ENCODE measurements at regions not wholly inside any gene's neighbourhood (a gene's known extent, or its start where the extent isn't known, plus 50 kb on each side); places are given as distances from the start of the nearest gene placed in this dataset.

GRCh38 chr7:10799475-10799874 lies 174.2 kb upstream of the PHF14 start:
- H4K20me1 ChIP-seq (ENCODE audit: insufficient read depth, low read depth, low read length): no peaks in the 10 kb centered on the region
- no peak overlapping the region for H3K4me3 ChIP-seq (ENCODE audit: low read length)
- no peak overlapping the region for H3K9ac ChIP-seq (ENCODE audit: low read length)
- DNase-seq: no peak
- no peak overlapping the region for H3K27ac ChIP-seq (ENCODE audit: low read length)
- no peaks in the 10 kb centered on the region for H3K9me2 ChIP-seq (replicated peaks; ENCODE audit: insufficient read depth, low read length)
- H3K4me1 ChIP-seq (ENCODE audit: low read length): no peaks in the 10 kb centered on the region
- no peaks in the 10 kb centered on the region for H3K36me3 ChIP-seq (ENCODE audit: insufficient read depth, low read length)
- H3K4me2 ChIP-seq (ENCODE audit: low read depth, low read length, poor library complexity, severe bottlenecking): no peak overlapping the region
- H3K27me3 ChIP-seq (ENCODE audit: low read length): no peaks in the 10 kb centered on the region
- H3K79me2 ChIP-seq (ENCODE audit: low read length): no peaks in the 10 kb centered on the region
- no peaks in the 10 kb centered on the region for H3K9me3 ChIP-seq (ENCODE audit: low read length)
- no peak overlapping the region for H2AFZ ChIP-seq (ENCODE audit: low read length)

- DNase-seq: no peak
- H3K27me3 ChIP-seq (ENCODE audit: low read length): no peaks in the 10 kb centered on the region
- no peak overlapping the region for H3K4me2 ChIP-seq (ENCODE audit: low read depth, low read length, poor library complexity, severe bottlenecking)
- H3K9me2 ChIP-seq (replicated peaks; ENCODE audit: insufficient read depth, low read length): no peaks in the 10 kb centered on the region
- no peak overlapping the region for H3K27ac ChIP-seq (ENCODE audit: low read length)
- no peak overlapping the region for H2AFZ ChIP-seq (ENCODE audit: low read length)
- H3K9me3 ChIP-seq (ENCODE audit: low read length): no peaks in the 10 kb centered on the region
- H3K79me2 ChIP-seq (ENCODE audit: low read length): no peaks in the 10 kb centered on the region
- H3K9ac ChIP-seq (ENCODE audit: low read length): no peak overlapping the region
- no peaks in the 10 kb centered on the region for H3K4me1 ChIP-seq (ENCODE audit: low read length)
- H3K36me3 ChIP-seq (ENCODE audit: insufficient read depth, low read length): no peaks in the 10 kb centered on the region
- no peaks in the 10 kb centered on the region for H4K20me1 ChIP-seq (ENCODE audit: insufficient read depth, low read depth, low read length)
- no peak overlapping the region for H3K4me3 ChIP-seq (ENCODE audit: low read length)
These were observed 171.7 kb upstream of the PHF14 start for GRCh38 chr7:10802011-10802410.

- Histone ChIP-seq H2AFZ (ENCODE audit: low read length) (no peak overlapping the region), H3K4me1 (ENCODE audit: low read length) (no peaks in the 10 kb centered on the region)
- no peak for DNase-seq
These were observed 171.1 kb upstream of the PHF14 start for GRCh38 chr7:10802526-10802925.

GRCh38 chr7:10803720-10804119 lies 170.0 kb upstream of the PHF14 start:
- no peak overlapping the region for H3K4me2 ChIP-seq (ENCODE audit: low read depth, low read length, poor library complexity, severe bottlenecking)
- H3K9ac ChIP-seq (ENCODE audit: low read length): no peak overlapping the region
- no peak overlapping the region for H3K4me3 ChIP-seq (ENCODE audit: low read length)
- no peaks in the 10 kb centered on the region for H3K27me3 ChIP-seq (ENCODE audit: low read length)
- H3K9me2 ChIP-seq (replicated peaks; ENCODE audit: insufficient read depth, low read length): no peaks in the 10 kb centered on the region
- H3K9me3 ChIP-seq (ENCODE audit: low read length): no peaks in the 10 kb centered on the region
- H3K36me3 ChIP-seq (ENCODE audit: insufficient read depth, low read length): no peaks in the 10 kb centered on the region
- no peaks in the 10 kb centered on the region for H3K79me2 ChIP-seq (ENCODE audit: low read length)
- no peak for DNase-seq
- no peak overlapping the region for H2AFZ ChIP-seq (ENCODE audit: low read length)
- H3K4me1 ChIP-seq (ENCODE audit: low read length): no peaks in the 10 kb centered on the region
- H4K20me1 ChIP-seq (ENCODE audit: insufficient read depth, low read depth, low read length): no peaks in the 10 kb centered on the region
- H3K27ac ChIP-seq (ENCODE audit: low read length): no peak overlapping the region

More at GRCh38 chr7:10802526-10802925, 171.1 kb upstream of the PHF14 start:
- no peaks in the 10 kb centered on the region for H3K9me3 ChIP-seq (ENCODE audit: low read length)
- no peaks in the 10 kb centered on the region for H3K36me3 ChIP-seq (ENCODE audit: insufficient read depth, low read length)
- H3K4me2 ChIP-seq (ENCODE audit: low read depth, low read length, poor library complexity, severe bottlenecking): no peak overlapping the region
- H3K4me3 ChIP-seq (ENCODE audit: low read length): no peak overlapping the region
- no peaks in the 10 kb centered on the region for H3K9me2 ChIP-seq (replicated peaks; ENCODE audit: insufficient read depth, low read length)
- no peak overlapping the region for H3K27ac ChIP-seq (ENCODE audit: low read length)
- no peaks in the 10 kb centered on the region for H3K27me3 ChIP-seq (ENCODE audit: low read length)
- no peak overlapping the region for H3K9ac ChIP-seq (ENCODE audit: low read length)
- no peaks in the 10 kb centered on the region for H3K79me2 ChIP-seq (ENCODE audit: low read length)
- no peaks in the 10 kb centered on the region for H4K20me1 ChIP-seq (ENCODE audit: insufficient read depth, low read depth, low read length)

GRCh38 chr7:10804770-10805169 lies 168.9 kb upstream of the PHF14 start:
- Histone ChIP-seq H3K27ac (ENCODE audit: low read length) (no peak overlapping the region), H3K9me2 (replicated peaks; ENCODE audit: insufficient read depth, low read length) (no peaks in the 10 kb centered on the region), H3K9me3 (ENCODE audit: low read length) (no peaks in the 10 kb centered on the region), H3K4me2 (ENCODE audit: low read depth, low read length, poor library complexity, severe bottlenecking) (no peak overlapping the region), H3K4me3 (ENCODE audit: low read length) (no peak overlapping the region), H3K9ac (ENCODE audit: low read length) (no peak overlapping the region), H3K4me1 (ENCODE audit: low read length) (no peaks in the 10 kb centered on the region), H3K36me3 (ENCODE audit: insufficient read depth, low read length) (no peaks in the 10 kb centered on the region), H2AFZ (ENCODE audit: low read length) (no peak overlapping the region), H4K20me1 (ENCODE audit: insufficient read depth, low read depth, low read length) (no peaks in the 10 kb centered on the region), H3K27me3 (ENCODE audit: low read length) (no peaks in the 10 kb centered on the region), H3K79me2 (ENCODE audit: low read length) (no peaks in the 10 kb centered on the region)
- DNase-seq: no peak

- no peak overlapping the region for H3K9ac ChIP-seq (ENCODE audit: low read length)
- H3K4me3 ChIP-seq (ENCODE audit: low read length): no peak overlapping the region
- no peak overlapping the region for H3K4me2 ChIP-seq (ENCODE audit: low read depth, low read length, poor library complexity, severe bottlenecking)
- H3K4me1 ChIP-seq (ENCODE audit: low read length): peaks cover 4% of the 10 kb centered on the region
- no peak overlapping the region for H2AFZ ChIP-seq (ENCODE audit: low read length)
- no peak overlapping the region for H3K27ac ChIP-seq (ENCODE audit: low read length)
- H4K20me1 ChIP-seq (ENCODE audit: insufficient read depth, low read depth, low read length): no peaks in the 10 kb centered on the region
- DNase-seq: no peak
- H3K79me2 ChIP-seq (ENCODE audit: low read length): no peaks in the 10 kb centered on the region
- H3K36me3 ChIP-seq (ENCODE audit: insufficient read depth, low read length): no peaks in the 10 kb centered on the region
- H3K9me3 ChIP-seq (ENCODE audit: low read length): no peaks in the 10 kb centered on the region
- H3K9me2 ChIP-seq (replicated peaks; ENCODE audit: insufficient read depth, low read length): no peaks in the 10 kb centered on the region
- H3K27me3 ChIP-seq (ENCODE audit: low read length): no peaks in the 10 kb centered on the region
These were observed 158.1 kb upstream of the PHF14 start for GRCh38 chr7:10815546-10815945.

- Histone ChIP-seq H3K4me2 (ENCODE audit: low read depth, low read length, poor library complexity, severe bottlenecking) (no peak overlapping the region), H3K9ac (ENCODE audit: low read length) (no peak overlapping the region), H3K27ac (ENCODE audit: low read length) (no peak overlapping the region), H3K9me3 (ENCODE audit: low read length) (no peaks in the 10 kb centered on the region), H3K79me2 (ENCODE audit: low read length) (no peaks in the 10 kb centered on the region), H2AFZ (ENCODE audit: low read length) (no peak overlapping the region), H3K36me3 (ENCODE audit: insufficient read depth, low read length) (no peaks in the 10 kb centered on the region), H3K27me3 (ENCODE audit: low read length) (no peaks in the 10 kb centered on the region), H3K9me2 (replicated peaks; ENCODE audit: insufficient read depth, low read length) (no peaks in the 10 kb centered on the region), H4K20me1 (ENCODE audit: insufficient read depth, low read depth, low read length) (no peaks in the 10 kb centered on the region), H3K4me3 (ENCODE audit: low read length) (no peak overlapping the region), H3K4me1 (ENCODE audit: low read length) (peaks cover 3% of the 10 kb centered on the region; the same call in 1 of the 2 replicates)
- DNase-seq: no peak
These were observed 152.5 kb upstream of the PHF14 start for GRCh38 chr7:10821156-10821555.

GRCh38 chr7:10824154-10824553 lies 149.5 kb upstream of the PHF14 start:
- H2AFZ ChIP-seq (ENCODE audit: low read length): no peak overlapping the region
- H3K9me3 ChIP-seq (ENCODE audit: low read length): no peaks in the 10 kb centered on the region
- DNase-seq: no peak
- no peaks in the 10 kb centered on the region for H4K20me1 ChIP-seq (ENCODE audit: insufficient read depth, low read depth, low read length)
- no peaks in the 10 kb centered on the region for H3K79me2 ChIP-seq (ENCODE audit: low read length)
- H3K27ac ChIP-seq (ENCODE audit: low read length): no peak overlapping the region
- no peaks in the 10 kb centered on the region for H3K36me3 ChIP-seq (ENCODE audit: insufficient read depth, low read length)
- no peaks in the 10 kb centered on the region for H3K27me3 ChIP-seq (ENCODE audit: low read length)
- no peak overlapping the region for H3K4me3 ChIP-seq (ENCODE audit: low read length)
- no peak overlapping the region for H3K9ac ChIP-seq (ENCODE audit: low read length)
- H3K4me1 ChIP-seq (ENCODE audit: low read length): peaks cover 3% of the 10 kb centered on the region; the same call in 1 of the 2 replicates
- no peak overlapping the region for H3K4me2 ChIP-seq (ENCODE audit: low read depth, low read length, poor library complexity, severe bottlenecking)
- no peaks in the 10 kb centered on the region for H3K9me2 ChIP-seq (replicated peaks; ENCODE audit: insufficient read depth, low read length)

- no peaks in the 10 kb centered on the region for H3K36me3 ChIP-seq (ENCODE audit: insufficient read depth, low read length)
- H3K27me3 ChIP-seq (ENCODE audit: low read length): no peaks in the 10 kb centered on the region
- H3K9me2 ChIP-seq (replicated peaks; ENCODE audit: insufficient read depth, low read length): no peaks in the 10 kb centered on the region
- no peak overlapping the region for H3K4me3 ChIP-seq (ENCODE audit: low read length)
- H2AFZ ChIP-seq (ENCODE audit: low read length): no peak overlapping the region
- H3K9ac ChIP-seq (ENCODE audit: low read length): no peak overlapping the region
- no peaks in the 10 kb centered on the region for H3K79me2 ChIP-seq (ENCODE audit: low read length)
- no peaks in the 10 kb centered on the region for H3K4me1 ChIP-seq (ENCODE audit: low read length)
- H4K20me1 ChIP-seq (ENCODE audit: insufficient read depth, low read depth, low read length): no peaks in the 10 kb centered on the region
- H3K9me3 ChIP-seq (ENCODE audit: low read length): no peaks in the 10 kb centered on the region
- H3K4me2 ChIP-seq (ENCODE audit: low read depth, low read length, poor library complexity, severe bottlenecking): no peak overlapping the region
- no peak overlapping the region for H3K27ac ChIP-seq (ENCODE audit: low read length)
- DNase-seq: no peak
These were observed 135.4 kb upstream of the PHF14 start for GRCh38 chr7:10838228-10838627.

Data from Karpas-422 (cell line).